Hematopoietic multipotent progenitor cell treated with erythropoietin and hydrocortisone succinate and interleukin-3 and kit ligand, for 6 days (in vitro differentiated cells): ENCODE measurements at regions not wholly inside any gene's neighbourhood (a gene's known extent, or its start where the extent isn't known, plus 50 kb on each side); places are given as distances from the start of the nearest gene placed in this dataset.

Experiments
- DNase-seq: peaks from one replicate; pipeline ENCODE4 v3.0.0-alpha.2; 2015

GRCh38 chr12:92574911-92575570 lies 127.7 kb upstream of the PLEKHG7 start:
- no peak for DNase-seq

GRCh38 chr12:92574051-92574783 lies 128.6 kb upstream of the PLEKHG7 start:
- peak; percentile 32 for DNase-seq

GRCh38 chr12:92573104-92573503 lies 129.7 kb upstream of the PLEKHG7 start:
- DNase-seq: no peak

- no peak for DNase-seq
Measured at GRCh38 chr12:92571844-92572543, 130.8 kb upstream of the PLEKHG7 start.

- DNase-seq: no peak
Measured at GRCh38 chr12:92571169-92571568, 131.6 kb upstream of the PLEKHG7 start.

GRCh38 chr12:92570056-92570753 lies 132.6 kb upstream of the PLEKHG7 start:
- peak; percentile 76 for DNase-seq

GRCh38 chr12:92568691-92569090 lies 134.1 kb upstream of the PLEKHG7 start:
- no peak for DNase-seq

- DNase-seq: no peak
Measured at GRCh38 chr12:92566448-92567019, 136.3 kb upstream of the PLEKHG7 start.

GRCh38 chr12:92563819-92564218 lies 139.0 kb upstream of the PLEKHG7 start:
- DNase-seq: no peak

GRCh38 chr12:92562063-92562734 lies 140.6 kb upstream of the PLEKHG7 start:
- no peak for DNase-seq

- peak; percentile 14 for DNase-seq
Measured at GRCh38 chr12:92561543-92561899, 141.3 kb upstream of the PLEKHG7 start.

GRCh38 chr12:92560713-92561542 lies 141.9 kb upstream of the PLEKHG7 start:
- DNase-seq: no peak

GRCh38 chr12:92558806-92559205 lies 144.0 kb upstream of the PLEKHG7 start:
- DNase-seq: no peak

GRCh38 chr12:92558215-92558773 lies 144.5 kb upstream of the PLEKHG7 start:
- no peak for DNase-seq

GRCh38 chr12:92557422-92557724 lies 145.4 kb upstream of the PLEKHG7 start:
- DNase-seq: no peak

GRCh38 chr12:92556637-92557421 lies 146.0 kb upstream of the PLEKHG7 start:
- no peak for DNase-seq

GRCh38 chr12:92556141-92556540 lies 146.6 kb upstream of the PLEKHG7 start:
- DNase-seq: no peak

- DNase-seq: no peak
Measured at GRCh38 chr12:92554158-92555073, 148.4 kb upstream of the PLEKHG7 start.

GRCh38 chr12:92553389-92553788 lies 149.4 kb upstream of the PLEKHG7 start:
- no peak for DNase-seq
